Stimulated activated CD4-positive, alpha-beta T cell treated with anti-CD3 and anti-CD28 coated beads, Interleukin-4, amount 100 ng/mL, for 1 hour (primary cell): ENCODE measurements at regions not wholly inside any gene's neighbourhood (a gene's known extent, or its start where the extent isn't known, plus 50 kb on each side); places are given as distances from the start of the nearest gene placed in this dataset.

ENCODE experiments used
- DNase-seq: peaks from one replicate; pipeline ENCODE4 v3.0.0-alpha.2; 2020

DNA sequence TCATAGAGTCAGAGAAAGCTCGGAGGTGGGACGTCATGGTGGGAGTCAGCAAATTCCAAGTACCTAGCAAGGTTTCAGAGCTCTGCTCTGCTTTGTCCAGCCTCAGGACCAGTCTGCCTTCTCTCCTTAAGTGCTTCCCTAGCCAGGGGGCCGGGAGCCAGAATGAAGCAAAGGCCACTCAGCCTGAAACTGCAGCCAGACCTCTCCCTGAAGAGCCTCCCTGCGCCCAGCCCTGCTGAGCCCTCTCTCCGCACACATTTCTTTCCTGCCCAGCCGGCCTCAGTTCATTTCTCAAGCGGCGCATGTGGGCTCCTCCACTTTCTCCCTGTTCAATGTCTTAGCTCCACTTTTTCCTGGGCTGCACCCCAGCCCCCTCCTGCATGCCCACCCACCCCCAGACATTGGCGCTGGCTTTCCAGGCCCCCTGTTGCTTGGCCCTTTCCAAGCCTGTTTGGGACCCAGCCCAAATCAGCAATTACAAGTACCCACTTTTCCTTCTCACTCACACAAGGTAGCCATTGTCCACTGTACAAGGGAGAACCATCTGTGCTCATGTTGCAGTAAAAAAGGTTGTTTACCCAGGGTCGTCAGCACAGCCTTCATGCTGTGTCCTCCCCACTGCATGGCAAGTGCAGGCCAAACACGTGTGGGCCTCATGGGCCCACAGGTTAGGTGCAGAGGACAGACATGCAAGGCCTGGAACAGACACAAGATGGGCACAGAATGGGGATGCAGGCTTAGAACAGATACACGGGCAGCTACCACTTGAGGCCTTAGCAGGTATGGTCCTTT lies 147.1 kb downstream of the MRPL14 start:
- DNase-seq: no peak

DNA sequence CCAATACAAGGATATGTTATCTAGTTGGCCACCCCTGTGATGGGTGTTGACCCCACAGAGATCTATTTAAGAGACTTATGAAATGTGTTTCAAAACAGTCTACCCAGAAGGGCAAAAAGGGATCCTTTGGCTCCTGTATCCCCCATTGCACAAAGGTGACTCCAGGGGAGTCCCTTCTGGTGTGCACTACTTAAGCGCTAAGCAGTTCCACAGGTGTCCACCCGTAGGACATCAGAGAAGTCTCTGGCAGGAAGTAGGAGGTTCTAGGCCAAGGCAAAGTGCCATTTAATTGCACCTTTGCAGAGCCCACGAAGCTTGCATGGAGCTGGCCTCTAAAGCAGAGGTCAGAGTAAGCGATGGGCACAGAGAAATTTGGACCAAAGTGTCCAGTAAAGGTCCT lies 147.7 kb downstream of the MRPL14 start:
- no peak for DNase-seq

GRCh38 chr6:43978473-43979346 lies 148.5 kb downstream of the MRPL14 start:
- no peak for DNase-seq

- DNase-seq: no peak
These were observed 149.7 kb downstream of the MRPL14 start for GRCh38 chr6:43977404-43978111.

DNA sequence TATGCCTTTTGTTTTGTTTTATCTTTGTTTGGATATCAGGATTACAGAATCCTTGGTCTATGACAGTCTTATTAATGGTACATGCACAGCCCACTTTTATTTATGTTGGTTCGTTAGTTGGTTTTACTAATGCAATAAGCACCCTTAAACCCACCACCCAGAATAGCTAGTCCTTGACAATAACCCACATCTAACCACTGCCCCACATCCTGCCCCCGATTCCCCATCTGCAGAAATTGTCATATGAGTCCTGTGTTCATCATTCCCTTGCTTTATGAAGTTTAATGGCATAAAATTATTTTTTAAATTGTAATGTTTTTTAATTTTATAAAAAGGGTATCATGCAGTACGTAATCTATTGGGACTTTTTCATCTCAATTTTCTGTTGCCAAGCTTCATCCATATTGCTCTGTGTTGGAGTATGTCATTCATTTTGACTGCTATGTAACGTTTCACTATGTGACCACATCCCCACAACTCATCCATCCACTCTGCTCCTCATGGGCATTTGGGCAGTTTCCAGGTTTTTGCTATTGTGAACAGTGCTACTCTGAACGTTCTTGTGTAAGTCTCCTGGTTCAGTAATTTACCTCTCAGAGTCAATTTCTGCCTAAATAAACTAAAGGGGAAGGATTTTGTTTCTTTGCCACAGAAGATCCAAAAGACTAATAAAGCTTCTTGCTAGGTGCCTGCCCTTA lies 150.4 kb downstream of the MRPL14 start:
- no peak for DNase-seq

GRCh38 chr6:43974643-43975230 lies 152.5 kb downstream of the MRPL14 start:
- no peak for DNase-seq

GRCh38 chr6:43973357-43973756 lies 153.9 kb downstream of the MRPL14 start:
- DNase-seq: no peak

- no peak for DNase-seq
These were observed 154.3 kb downstream of the MRPL14 start for GRCh38 chr6:43972913-43973300.

- DNase-seq: no peak
These were observed 154.9 kb downstream of the MRPL14 start for GRCh38 chr6:43972179-43972912.

DNA sequence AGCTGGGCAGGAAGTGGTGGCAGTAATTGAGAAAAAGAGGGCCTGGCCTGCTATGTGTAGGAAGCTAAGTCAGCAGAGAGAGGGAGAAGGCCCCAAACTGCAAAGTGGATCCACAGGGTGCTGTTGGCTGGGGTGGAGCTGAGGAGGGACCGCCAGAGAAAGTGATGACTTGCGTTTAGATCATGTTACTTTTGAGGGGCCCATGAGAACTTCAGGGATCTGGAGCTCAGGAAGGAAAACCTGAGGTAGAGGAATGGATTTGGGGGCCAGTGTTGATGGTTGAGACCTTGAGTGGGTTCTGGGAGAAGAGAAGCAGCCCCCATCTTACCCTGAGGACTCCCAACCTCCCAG lies 155.5 kb downstream of the MRPL14 start:
- DNase-seq: no peak

DNA sequence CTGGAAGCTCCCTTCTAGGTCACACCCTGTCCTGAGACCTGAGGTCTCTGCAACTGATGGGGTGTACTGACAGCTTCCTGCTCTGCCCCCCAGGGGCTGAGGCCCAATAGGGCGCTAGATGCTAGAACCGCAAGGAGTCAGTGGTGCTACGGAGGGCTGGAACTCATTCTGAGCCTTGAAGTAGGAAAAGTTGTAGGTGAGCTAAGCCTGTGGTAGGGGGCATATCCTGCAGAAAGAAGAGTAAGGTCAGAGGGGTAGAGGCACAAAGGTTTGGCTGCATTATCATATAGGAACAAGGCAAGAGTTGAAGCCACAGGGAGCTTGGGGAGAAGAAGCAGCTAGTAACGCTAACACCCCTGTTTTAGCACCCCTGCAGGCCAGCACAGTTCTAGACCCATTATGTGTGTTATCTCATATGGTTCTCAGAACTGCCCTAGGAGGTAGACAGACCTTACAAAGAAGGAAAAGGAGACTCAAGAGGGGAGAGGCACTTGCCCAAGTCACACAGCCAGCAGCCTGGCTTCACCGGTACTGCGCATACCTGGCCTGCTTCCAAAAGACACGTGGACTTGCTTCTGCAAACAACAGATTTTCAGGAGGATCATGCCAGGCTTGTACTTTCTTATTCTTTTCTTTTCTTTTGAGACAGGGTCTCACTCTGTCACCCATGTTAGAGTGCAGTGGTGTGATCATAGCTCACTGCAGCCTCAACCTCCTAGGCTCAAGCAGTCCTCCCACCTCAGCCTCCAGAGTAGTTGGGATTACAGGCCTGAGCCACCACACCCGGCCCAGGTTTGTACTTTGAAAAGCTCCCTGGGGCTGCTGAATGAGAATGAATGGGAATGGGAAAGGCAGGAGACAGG lies 156.1 kb downstream of the MRPL14 start:
- no peak for DNase-seq

- DNase-seq: no peak
These were observed 157.0 kb downstream of the MRPL14 start for GRCh38 chr6:43970068-43970912.

GRCh38 chr6:43969158-43969981 lies 157.9 kb downstream of the MRPL14 start:
- DNase-seq: no peak

GRCh38 chr6:43968110-43968965 lies 158.9 kb downstream of the MRPL14 start:
- no peak for DNase-seq

GRCh38 chr6:43967719-43968091 lies 159.5 kb downstream of the MRPL14 start:
- DNase-seq: no peak

GRCh38 chr6:43966853-43967718 lies 160.2 kb downstream of the MRPL14 start:
- DNase-seq: no peak

DNA sequence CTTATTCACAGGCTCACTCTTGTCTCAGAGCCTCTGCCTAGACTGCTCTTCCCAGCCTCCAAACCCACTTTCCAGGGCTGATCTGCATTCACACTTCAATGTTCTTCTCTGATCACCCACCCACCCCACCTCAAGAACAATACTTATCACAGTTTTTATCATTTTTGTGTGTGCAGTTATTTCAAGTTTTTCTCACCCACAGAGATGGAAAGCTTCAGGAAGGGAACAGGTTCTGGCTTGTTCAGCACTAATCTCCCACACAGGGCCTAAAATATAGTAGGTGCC lies 160.9 kb downstream of the MRPL14 start:
- DNase-seq: no peak
